Mucosa of descending colon (tissue), 3 donors: ENCODE measurements at regions not wholly inside any gene's neighbourhood (a gene's known extent, or its start where the extent isn't known, plus 50 kb on each side); places are given as distances from the start of the nearest gene placed in this dataset.

Experiments
- ATAC-seq: fragments of 200-7000 bp; cut with Tn5 transposase; one replicate; pipeline ENCODE4 v1.9.1; 2020; ENCODE audit warnings: mild to moderate bottlenecking, moderate library complexity
- DNase-seq, 3 donors: peaks; one replicate each; pipeline ENCODE4 v3.0.0-alpha.2; 2020
- H3K36me3 ChIP-seq: fragments of 200-600 bp; one replicate; pipeline ENCODE4 v1.8.0; 2021; ENCODE audit warnings: low read depth, mild to moderate bottlenecking
- H3K4me1 ChIP-seq: fragments of 200-600 bp; one replicate; pipeline ENCODE4 v1.8.0; 2021; ENCODE audit warnings: low read depth, mild to moderate bottlenecking
- H3K4me3 ChIP-seq: fragments of 200-600 bp; one replicate; pipeline ENCODE4 v1.8.0; 2021; ENCODE audit warnings: mild to moderate bottlenecking
- H3K9me3 ChIP-seq: fragments of 200-600 bp; one replicate; pipeline ENCODE4 v1.8.0; 2021; ENCODE audit warnings: mild to moderate bottlenecking
- CTCF ChIP-seq: fragments of 200-600 bp; IDR thresholded peaks from one replicate; pipeline ENCODE4 v1.8.0; 2022; ENCODE audit warnings: antibody characterized with exemption, mild to moderate bottlenecking
- intact Hi-C, 2 donors: fragments of 100-400 bp; cut with DNase I in 1 of 2; cut with micrococcal nuclease in 1 of 2; formaldehyde crosslinking; loops; one replicate each; pipeline versions ENCODE4 v1.11.0 to v1.11.1; 2022; cut with DNase I, micrococcal nuclease
- donor health status: DM: no; HTN: no; CAD: no; lungs with moderate emphysema.
- donor health status: DM: no; HTN: no; CAD: no.
- donor health status: DM: no; HTN: yes; CAD: no.

- no peak for ATAC-seq
- intact Hi-C loops = no loop called here
Measured at GRCh38 chr2:194616334-194616733, 1040.7 kb upstream of the SLC39A10 start.

GRCh38 chr2:194610297-194610696 lies 1046.7 kb upstream of the SLC39A10 start:
- intact Hi-C loops = no loop called here
- Histone ChIP-seq H3K4me1 (no peaks in the 10 kb centered on the region), H3K9me3 (peaks cover 5% of the 10 kb centered on the region), H3K4me3 (no peak overlapping the region), H3K36me3 (no peaks in the 10 kb centered on the region)
- DNase-seq (no peak), ATAC-seq (no peak)
- no peak for TF ChIP-seq CTCF

More at GRCh38 chr2:194616334-194616733, 1040.7 kb upstream of the SLC39A10 start:
- TF ChIP-seq CTCF = no peak
- no peak overlapping the region for H3K4me3 ChIP-seq
- peaks cover 4% of the 10 kb centered on the region for H3K9me3 ChIP-seq
- no peaks in the 10 kb centered on the region for H3K4me1 ChIP-seq
- H3K36me3 ChIP-seq = no peaks in the 10 kb centered on the region
- DNase-seq = no peak

- no peaks in the 10 kb centered on the region for H3K36me3 ChIP-seq
- H3K4me3 ChIP-seq = no peak overlapping the region
- no peak for ATAC-seq
- intact Hi-C loops = no loop called here
- no peak for TF ChIP-seq CTCF
- H3K4me1 ChIP-seq = no peaks in the 10 kb centered on the region
- peaks cover 17% of the 10 kb centered on the region for H3K9me3 ChIP-seq
- DNase-seq = no peak
Measured at GRCh38 chr2:194603429-194603828, 1053.6 kb upstream of the SLC39A10 start.

GRCh38 chr2:194602750-194603149 lies 1054.3 kb upstream of the SLC39A10 start:
- H3K36me3 ChIP-seq = no peaks in the 10 kb centered on the region
- H3K4me1 ChIP-seq = no peaks in the 10 kb centered on the region
- peak; percentile 85 for ATAC-seq
- DNase-seq = peak in 1 of 3 donors; percentile 4
- no peak overlapping the region for H3K4me3 ChIP-seq
- peaks cover 17% of the 10 kb centered on the region for H3K9me3 ChIP-seq
- intact Hi-C loops = no loop called here
- TF ChIP-seq CTCF = no peak

GRCh38 chr2:194591192-194591591 lies 1065.8 kb upstream of the SLC39A10 start:
- Histone ChIP-seq H3K4me1 (no peaks in the 10 kb centered on the region), H3K9me3 (no peaks in the 10 kb centered on the region), H3K4me3 (no peak overlapping the region), H3K36me3 (no peaks in the 10 kb centered on the region)
- intact Hi-C loops = no loop called here
- ATAC-seq (no peak), DNase-seq (no peak)
- TF ChIP-seq CTCF = no peak

GRCh38 chr2:194587739-194588270 lies 1069.2 kb upstream of the SLC39A10 start:
- ATAC-seq (no peak), DNase-seq (no peak)
- intact Hi-C loops = no loop called here
- H3K36me3 ChIP-seq = no peaks in the 10 kb centered on the region
- no peak for TF ChIP-seq CTCF
- H3K9me3 ChIP-seq = no peaks in the 10 kb centered on the region
- H3K4me1 ChIP-seq = no peaks in the 10 kb centered on the region
- no peak overlapping the region for H3K4me3 ChIP-seq
